ENCODE measurements at regions not wholly inside any gene's neighbourhood (a gene's known extent, or its start where the extent isn't known, plus 50 kb on each side); places are given as distances from the start of the nearest gene placed in this dataset.

GRCh38 chr16:66197668-66198278, 168.7 kb upstream of the CDH5 start:
- DNase-seq (no peak), ATAC-seq (no peak)
- intact Hi-C loops (cut with DNase I) = no loop called here
- H3K27ac ChIP-seq = no peak overlapping the region
- no peak overlapping the region for H3K4me3 ChIP-seq
- WGBS, 2 donors = 50 to 62% methylated on average over 4 of the region's 4 CpGs
- TF ChIP-seq POLR2A (IDR thresholded peaks at IDR 0.05) = no peak
- no peak for TF ChIP-seq CTCF (IDR thresholded peaks at IDR 0.05)
- no peaks in the 10 kb centered on the region for H3K9me3 ChIP-seq
- H3K36me3 ChIP-seq (replicated peaks in 1 of 2; ENCODE audit: insufficient read depth in 1 of 2, low read depth in 2 of 2) = no peaks in the 10 kb centered on the region
- H3K27me3 ChIP-seq = no peaks in the 10 kb centered on the region
- H3K4me1 ChIP-seq = no peaks in the 10 kb centered on the region

- Histone ChIP-seq H3K27me3 (no peaks in the 10 kb centered on the region), H3K4me3 (no peak overlapping the region), H3K4me1 (no peaks in the 10 kb centered on the region), H3K27ac (no peak overlapping the region), H3K36me3 (replicated peaks in 1 of 2; ENCODE audit: insufficient read depth in 1 of 2, low read depth in 2 of 2) (no peaks in the 10 kb centered on the region), H3K9me3 (no peaks in the 10 kb centered on the region)
- intact Hi-C loops (cut with DNase I) = no loop called here
- no peak for ATAC-seq
- DNase-seq = no peak
- TF ChIP-seq CTCF (IDR thresholded peaks at IDR 0.05) (no peak), POLR2A (IDR thresholded peaks at IDR 0.05) (no peak)
- 32 to 76% methylated on average over 3 of the region's 3 CpGs for WGBS, 2 donors
Measured at GRCh38 chr16:66196770-66197169, 169.7 kb upstream of the CDH5 start.

GRCh38 chr16:66194866-66195265, 171.6 kb upstream of the CDH5 start:
- Histone ChIP-seq H3K4me1 (no peaks in the 10 kb centered on the region), H3K36me3 (replicated peaks in 1 of 2; ENCODE audit: insufficient read depth in 1 of 2, low read depth in 2 of 2) (no peaks in the 10 kb centered on the region), H3K9me3 (no peaks in the 10 kb centered on the region), H3K27me3 (no peaks in the 10 kb centered on the region), H3K4me3 (no peak overlapping the region), H3K27ac (no peak overlapping the region)
- TF ChIP-seq CTCF (IDR thresholded peaks at IDR 0.05) = no peak
- TF ChIP-seq POLR2A (IDR thresholded peaks at IDR 0.05) = no peak
- ATAC-seq (no peak), DNase-seq (no peak)
- intact Hi-C loops (cut with DNase I) = no loop called here

GRCh38 chr16:66193543-66194229, 172.8 kb upstream of the CDH5 start:
- H3K4me1 ChIP-seq = no peaks in the 10 kb centered on the region
- H3K4me3 ChIP-seq = no peak overlapping the region
- no peak overlapping the region for H3K27ac ChIP-seq
- ATAC-seq (no peak), DNase-seq (no peak)
- no peaks in the 10 kb centered on the region for H3K36me3 ChIP-seq (replicated peaks in 1 of 2; ENCODE audit: insufficient read depth in 1 of 2, low read depth in 2 of 2)
- no peaks in the 10 kb centered on the region for H3K9me3 ChIP-seq
- H3K27me3 ChIP-seq = no peaks in the 10 kb centered on the region
- WGBS, 2 donors = 63 to 68% methylated on average over 5 of the region's 5 CpGs
- TF ChIP-seq CTCF (IDR thresholded peaks at IDR 0.05) = no peak
- TF ChIP-seq POLR2A (IDR thresholded peaks at IDR 0.05) = no peak
- intact Hi-C loops (cut with DNase I) = no loop called here

- H3K27me3 ChIP-seq = no peaks in the 10 kb centered on the region
- H3K4me3 ChIP-seq = no peak overlapping the region
- no peaks in the 10 kb centered on the region for H3K9me3 ChIP-seq
- H3K27ac ChIP-seq = no peak overlapping the region
- H3K4me1 ChIP-seq = no peaks in the 10 kb centered on the region
- no peak for TF ChIP-seq CTCF (IDR thresholded peaks at IDR 0.05)
- TF ChIP-seq POLR2A (IDR thresholded peaks at IDR 0.05) = no peak
- no peaks in the 10 kb centered on the region for H3K36me3 ChIP-seq (replicated peaks in 1 of 2; ENCODE audit: insufficient read depth in 1 of 2, low read depth in 2 of 2)
- WGBS, 2 donors = 62 to 80% methylated on average over 1 of the region's 1 CpG
- intact Hi-C loops (cut with DNase I) = no loop called here
- no peak for ATAC-seq
- no peak for DNase-seq
Measured at GRCh38 chr16:66190411-66190810, 176.1 kb upstream of the CDH5 start.
